GM19452 (cell line): ENCODE measurements at regions not wholly inside any gene's neighbourhood (a gene's known extent, or its start where the extent isn't known, plus 50 kb on each side); places are given as distances from the start of the nearest gene placed in this dataset.
A peak's percentile ranks its signal among the peaks of the same experiment; 100 is the strongest.

ENCODE experiments used
- ATAC-seq: cut with Tn5 transposase; IDR thresholded peaks from one replicate; pipeline ENCODE4 v1.9.1; 2021; ENCODE audit not compliant: unreplicated experiment

DNA sequence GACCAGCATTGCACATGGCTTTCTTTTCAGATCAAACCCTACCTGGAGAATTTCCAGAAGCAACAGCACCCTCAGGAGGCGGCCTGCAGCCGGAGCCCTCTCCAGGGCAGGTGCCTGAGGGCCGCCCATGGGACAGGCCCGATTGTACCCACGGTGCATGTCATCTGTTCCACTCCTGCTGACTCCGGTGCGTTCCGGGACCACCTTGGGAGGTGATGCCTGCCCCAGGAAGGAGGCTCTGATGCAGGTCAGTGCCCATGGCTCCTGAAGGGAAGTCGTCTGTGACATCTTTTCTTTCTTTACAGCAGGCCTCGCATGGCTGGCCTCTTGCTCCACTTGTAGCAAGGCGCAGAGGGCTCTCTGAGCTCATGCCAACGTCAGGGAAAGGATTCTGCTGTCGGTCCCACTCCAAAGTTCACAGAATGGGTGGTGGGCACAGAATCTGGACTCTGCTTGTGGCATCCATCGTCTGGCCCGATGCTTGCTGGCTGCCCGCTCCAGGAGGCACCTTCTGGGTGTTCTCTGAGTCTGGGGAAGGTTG, 160.7 kb upstream of the RTL1 start:
- ATAC-seq, result no peak

DNA sequence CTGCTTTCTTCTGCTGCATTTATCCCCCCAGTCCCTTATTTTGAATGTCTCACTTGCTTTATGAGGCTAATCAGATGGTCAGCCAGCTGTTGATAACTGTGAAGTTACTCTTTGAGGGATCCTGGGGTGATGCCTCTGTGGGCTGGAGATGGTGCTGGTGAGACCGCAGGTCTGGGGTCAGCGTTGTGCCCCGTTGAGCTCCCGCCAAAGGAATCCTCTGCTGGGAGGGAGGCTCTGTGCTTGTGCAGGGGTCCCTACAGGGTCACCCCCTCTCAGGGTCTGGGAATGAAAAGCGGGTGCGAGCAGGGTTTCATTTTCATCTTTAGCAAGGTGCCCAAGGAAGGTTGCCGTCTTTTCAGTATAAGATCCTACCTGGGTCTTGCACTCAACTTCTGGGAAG, 161.2 kb upstream of the RTL1 start:
- ATAC-seq, result no peak

DNA sequence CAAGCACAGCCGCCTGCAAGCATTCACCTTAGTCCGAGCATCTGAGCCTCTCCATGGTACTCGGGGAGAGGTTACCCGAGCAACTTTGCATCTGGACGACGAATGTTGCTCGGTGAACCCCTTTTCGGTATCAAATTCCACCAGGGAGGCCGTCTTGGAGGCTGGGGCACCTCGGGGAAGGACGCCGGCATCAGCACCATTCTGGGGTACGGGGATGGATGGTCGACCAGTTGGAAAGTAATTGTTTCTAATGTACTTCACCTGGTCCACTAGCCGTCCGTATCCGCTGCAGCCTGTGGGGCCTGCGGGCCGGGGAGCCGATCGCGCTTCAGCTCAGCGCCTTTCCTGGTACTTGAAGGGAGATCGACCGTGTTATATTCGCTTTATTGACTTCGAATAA, 161.7 kb upstream of the RTL1 start:
- no peak for ATAC-seq

DNA sequence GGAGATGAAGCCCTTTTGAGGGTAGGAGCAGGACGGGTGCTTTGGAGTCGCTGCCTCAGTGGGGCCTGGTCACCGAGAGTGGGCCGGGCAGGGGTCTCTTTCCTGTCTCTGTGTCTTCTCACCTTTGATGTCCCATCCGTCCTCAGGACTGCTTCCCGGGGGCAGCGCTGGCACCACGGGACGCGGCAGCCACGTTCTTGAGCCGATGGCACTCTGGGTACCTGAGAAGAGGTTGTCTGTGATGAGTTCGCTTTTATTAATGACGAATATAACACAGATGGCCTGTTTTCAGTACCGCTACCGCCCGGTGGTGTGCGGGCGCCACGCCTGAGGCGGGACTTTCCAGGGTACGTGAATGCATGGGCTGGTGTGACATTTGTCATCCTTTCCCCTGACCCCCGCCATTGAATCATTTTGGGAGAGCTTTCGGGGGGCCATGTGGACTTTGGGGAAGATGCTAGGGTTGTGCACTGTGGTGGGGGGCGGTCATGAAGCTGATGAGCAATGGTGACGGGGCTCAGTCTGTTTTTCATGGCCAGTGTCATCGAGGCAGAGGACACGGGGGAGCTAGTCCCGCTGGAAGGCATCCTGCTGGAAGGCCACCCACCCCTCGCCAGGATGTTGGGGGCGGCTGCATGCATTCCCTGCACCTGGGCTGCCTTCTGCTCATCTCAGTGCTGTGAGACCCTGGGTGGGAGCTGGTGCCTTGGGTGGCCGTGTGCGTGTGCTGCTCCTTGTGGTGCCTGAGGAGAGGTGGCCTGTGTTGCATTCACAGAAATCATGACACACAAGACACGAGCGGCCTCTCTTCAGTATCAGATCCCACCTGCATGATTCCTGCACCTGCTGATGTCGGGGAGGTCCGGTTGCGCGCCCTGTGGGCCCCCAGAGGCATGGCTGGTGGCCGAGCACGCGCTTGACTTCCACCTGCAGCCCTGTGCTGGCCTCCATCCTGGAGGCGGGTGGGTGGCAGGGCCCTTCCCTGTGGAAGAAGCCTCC, 162.5 kb upstream of the RTL1 start:
- ATAC-seq, result no peak

DNA sequence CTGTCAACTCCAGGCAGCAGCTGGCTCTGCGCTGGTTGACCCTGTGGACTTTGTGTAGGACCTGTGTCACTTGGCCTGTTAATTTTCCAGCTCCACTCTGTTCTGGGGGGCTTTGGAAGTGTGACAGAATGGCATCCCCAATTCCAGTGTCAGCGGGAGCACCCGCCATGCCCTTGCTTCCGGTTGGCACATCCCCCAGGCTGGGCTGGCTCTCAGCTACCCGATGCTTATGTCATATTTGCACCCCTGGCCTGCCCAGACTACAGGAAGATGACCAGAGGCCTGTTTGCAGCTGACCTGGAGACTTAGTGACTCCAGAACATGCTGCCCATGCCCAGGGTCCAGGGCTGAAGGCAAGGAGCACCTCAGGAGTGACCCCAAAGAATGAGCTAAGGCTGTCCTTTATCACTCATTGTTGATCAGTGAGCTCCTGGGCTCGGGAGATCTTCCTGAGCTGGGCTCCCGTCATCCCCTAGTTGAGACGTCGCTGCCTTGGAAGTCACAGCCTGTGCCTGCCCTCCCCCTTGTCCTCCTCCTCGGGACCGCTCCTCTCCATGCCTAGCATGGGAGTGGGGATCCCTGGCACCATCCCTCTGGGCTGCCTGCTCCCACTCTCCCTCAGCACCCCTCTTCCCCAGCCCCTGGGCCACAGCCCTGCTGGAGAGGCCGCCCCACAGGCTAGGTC, 163.4 kb upstream of the RTL1 start:
- no peak for ATAC-seq

DNA sequence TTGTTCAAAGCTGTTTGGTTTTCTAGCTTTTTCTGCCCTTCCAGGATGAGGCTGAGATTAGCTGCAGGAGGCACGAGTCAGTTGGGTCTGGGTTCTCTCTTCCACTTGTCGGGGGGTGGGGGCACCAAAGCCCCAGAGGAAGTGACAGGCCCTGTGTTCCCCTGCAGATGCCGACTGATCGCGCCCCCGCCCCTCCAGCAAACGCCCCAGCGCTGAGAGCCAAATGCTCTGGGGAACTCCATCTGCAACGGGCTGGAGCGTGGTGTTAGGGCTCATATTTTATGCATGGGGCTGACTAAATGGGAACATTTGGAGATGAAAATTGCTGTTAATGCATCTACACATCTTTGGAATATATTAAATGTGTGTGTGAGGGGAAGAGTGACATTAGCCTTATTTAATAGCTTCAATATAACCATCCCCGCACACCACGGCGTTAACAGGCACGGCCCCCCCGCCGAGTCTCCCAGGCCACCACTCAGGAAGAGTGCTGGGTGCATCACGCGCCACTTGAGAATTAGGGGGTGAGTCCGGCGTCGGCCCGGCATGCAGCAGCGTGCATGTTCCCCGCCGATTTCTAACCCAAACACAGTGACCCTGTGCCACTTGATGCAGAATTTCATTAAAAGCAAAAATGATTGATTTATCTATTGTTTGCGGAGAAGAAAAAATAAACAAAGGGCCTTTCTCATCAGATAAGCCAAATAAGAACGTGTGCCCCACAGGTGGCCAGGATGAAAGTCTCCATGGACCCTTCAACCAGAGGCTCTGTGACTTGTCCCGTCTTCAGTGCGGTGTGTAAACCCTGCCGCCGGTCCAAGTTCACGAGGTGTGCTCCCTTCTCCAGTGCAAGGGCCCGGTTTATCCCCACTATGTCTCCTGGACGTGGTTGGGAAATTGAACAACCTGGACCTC, 165.0 kb upstream of the RTL1 start:
- ATAC-seq, result no peak

DNA sequence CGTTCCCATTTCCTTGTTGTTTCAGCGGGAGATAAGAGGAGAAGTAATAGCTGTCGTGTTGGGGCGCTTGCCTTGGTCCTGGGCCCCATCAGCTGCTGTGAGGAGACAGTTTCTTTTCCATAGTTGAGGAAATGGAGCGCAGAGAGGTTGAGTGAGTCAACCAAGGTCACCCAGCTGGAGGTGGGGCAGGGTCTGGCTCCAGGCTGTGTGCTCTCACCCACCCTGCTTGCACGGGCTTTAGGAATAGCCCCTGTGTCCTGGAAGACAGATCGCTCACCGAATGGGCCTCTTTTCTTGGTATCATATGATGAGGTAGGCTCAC, 165.7 kb upstream of the RTL1 start:
- no peak for ATAC-seq

DNA sequence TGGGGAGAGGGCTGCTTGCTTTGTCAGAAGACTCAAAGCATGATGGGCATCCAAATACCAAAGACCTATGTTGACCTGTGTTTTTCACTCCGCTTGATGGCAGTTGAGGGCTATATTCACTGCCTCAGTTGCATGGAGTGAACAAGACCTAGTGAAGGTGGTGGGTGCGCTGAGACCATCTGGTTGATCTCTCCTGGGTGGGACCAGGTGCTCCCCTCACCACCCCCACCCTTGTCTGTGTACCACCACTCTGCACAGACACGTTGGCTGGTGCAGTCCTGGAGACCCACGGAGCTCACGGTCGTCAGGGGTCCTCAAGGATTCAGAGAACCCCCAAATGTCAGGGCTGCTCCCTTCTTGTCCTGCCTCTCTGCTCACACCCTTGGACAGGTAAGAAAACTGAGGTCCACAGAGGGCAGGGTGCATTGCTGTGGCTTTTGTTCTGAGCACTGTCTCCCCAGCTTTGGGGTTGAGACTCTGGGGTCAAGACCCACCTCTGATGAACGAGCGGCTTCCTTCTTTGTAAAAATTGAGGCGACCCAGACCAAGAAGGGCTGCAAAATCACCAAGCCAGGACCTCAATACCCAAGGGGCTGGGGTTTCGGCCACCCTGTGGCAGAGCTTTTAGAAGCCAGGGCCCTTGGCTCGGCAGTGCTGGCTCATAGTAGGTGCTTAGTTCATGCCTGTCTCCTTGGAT, 166.3 kb upstream of the RTL1 start:
- ATAC-seq, result no peak

DNA sequence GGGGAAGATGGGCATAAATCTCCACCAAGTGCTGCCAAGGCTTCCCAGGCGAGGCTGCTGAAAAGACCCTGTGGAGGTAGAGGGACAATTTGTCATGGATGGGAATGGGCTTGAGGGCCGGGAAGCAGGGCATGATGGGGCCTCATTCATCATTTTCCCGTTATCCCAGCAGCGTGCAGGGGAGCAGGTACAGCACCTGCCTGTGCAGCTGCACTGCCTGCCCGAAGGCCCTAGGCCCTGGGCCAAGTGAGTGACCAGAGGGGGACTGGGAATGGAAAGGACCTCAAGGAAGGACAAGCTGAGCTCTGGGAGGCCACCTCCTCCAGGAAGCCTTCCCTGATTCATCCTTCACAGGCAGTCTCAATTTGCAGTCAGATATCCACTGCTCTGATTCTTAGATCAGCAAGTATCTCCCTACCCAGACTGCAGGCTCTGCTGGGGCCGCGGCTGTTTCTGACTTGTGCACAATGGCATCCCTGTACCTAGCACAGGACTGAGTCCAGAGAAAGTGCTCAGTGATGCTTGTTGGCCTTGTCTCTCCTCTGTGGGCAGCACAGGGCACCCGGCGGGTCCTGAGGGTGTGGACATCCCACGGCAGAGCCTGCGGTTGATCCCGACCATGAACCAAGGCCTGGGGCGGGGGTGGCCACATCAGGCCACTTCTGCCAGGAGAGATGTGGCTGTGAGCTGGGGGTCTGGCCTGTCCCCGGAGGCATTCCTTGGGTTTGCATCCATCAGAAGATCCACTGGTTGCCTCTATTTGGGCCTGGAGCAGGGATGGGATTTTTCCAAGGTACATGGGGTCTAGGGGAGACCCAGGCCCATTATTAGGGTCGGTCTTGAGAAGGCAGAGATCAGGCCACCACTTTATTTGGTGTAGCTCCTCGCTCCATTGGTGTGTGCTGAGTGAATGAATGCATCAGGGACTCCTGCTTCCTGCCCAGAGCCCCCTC, 167.3 kb upstream of the RTL1 start:
- no peak for ATAC-seq

DNA sequence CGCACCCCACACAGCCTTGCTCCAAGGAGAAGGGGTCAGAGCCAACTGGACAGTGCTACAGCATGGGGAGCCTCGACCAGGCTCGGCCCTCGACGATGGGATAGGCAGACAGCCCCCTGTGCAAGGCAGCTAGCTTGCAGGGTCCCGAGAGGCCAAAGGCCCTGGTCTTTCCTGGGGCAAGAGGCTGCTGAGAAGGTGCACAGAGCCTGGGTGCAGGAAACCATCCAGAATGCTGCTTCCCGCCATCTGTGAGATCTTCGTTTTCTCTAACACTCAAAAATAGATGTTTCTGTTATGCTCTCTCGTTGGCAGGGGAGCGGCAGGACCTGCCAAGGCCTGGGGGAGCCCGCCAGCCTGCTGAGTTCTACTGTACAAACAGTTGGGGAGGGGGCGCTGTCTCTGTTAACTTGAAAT, 168.0 kb upstream of the RTL1 start:
- no peak for ATAC-seq

DNA sequence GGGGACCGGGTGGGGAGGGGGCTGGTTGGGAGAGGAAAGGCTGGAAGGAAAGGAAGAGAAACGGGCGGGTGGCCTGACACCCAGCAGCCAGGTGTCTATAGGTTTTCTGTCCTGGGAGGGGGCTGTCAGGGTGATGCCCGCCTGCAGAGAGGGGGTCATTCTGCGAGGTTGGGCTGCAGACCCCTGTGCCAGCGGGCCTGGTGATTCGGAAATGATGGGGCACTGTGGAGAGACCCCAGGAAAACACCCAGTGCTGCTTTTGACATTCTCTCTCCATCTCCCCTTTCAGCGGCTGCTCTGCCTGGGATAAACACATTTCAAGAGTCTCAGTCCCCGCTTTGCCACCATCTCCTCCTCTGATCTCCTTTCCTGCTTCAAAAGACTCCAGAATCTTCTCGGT, 168.5 kb upstream of the RTL1 start:
- ATAC-seq, result no peak

DNA sequence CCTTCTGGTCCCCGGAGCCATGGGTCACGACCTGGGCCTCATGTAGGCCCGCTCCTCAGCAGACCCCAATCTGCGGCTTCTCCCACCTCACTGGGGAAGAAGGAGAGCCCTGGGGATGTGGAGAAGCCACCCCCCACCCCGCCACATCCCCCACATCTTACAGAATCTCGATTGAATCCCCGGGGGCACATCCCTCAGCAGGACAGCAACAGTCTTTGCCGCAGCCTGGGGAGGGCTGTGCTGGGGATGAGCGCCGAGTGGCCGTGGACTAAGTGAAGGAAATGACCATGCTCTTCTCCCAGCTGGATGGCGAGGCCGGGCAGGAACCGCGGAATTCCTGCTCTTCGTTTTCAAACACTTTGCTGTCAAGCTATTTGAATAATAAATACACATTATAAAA, 169.0 kb upstream of the RTL1 start:
- ATAC-seq, result no peak

DNA sequence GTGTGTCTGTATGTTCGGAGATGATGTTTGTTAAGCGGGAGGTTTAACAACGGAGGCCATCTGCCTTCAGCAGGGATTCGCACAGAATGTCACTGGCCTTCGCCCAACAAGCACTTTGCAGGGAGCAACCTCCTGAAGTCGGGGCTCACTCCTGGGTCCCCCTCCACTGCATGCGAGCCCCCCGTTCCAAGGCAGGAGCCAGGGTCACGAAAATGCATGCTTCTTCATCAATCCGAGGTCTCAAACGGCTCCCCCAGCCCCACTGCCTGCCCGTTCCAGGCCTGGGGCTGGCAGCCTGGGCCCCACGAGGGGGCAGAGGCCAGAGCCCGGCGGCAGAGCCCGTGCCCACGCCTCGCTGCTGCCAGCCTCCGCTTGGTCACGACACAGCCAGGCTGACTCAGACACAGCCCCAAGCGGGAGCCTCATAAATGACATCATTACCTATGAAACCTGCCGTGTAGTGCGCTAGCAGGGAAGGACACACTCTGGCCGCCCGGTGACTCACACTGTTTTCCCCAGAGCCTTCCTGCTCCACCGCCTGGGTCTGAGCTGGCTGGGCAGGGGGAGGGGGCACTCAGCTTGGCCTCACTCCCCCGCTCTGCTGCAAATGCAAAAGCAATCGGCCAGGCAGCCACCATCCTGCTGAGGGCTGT, 169.5 kb upstream of the RTL1 start:
- ATAC-seq, result peak; percentile 88

DNA sequence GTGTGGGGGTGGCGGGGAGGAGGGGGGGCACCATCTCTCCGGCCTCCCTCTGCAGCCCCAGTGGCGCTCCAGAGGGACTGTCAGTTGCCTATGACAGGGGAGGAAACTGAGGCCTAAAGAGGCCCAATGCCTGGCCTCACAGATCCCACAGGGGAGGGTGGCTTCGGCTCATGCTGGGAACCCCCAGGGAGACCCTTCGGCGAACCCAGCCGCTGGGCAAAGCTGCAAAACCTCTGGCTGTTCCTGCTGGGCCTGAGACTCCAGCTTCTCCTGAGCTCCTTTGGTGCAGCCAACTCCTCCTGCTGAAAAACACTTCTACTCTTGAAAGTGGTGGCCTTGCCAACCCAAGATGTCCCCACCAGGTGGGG, 170.1 kb upstream of the RTL1 start:
- no peak for ATAC-seq

DNA sequence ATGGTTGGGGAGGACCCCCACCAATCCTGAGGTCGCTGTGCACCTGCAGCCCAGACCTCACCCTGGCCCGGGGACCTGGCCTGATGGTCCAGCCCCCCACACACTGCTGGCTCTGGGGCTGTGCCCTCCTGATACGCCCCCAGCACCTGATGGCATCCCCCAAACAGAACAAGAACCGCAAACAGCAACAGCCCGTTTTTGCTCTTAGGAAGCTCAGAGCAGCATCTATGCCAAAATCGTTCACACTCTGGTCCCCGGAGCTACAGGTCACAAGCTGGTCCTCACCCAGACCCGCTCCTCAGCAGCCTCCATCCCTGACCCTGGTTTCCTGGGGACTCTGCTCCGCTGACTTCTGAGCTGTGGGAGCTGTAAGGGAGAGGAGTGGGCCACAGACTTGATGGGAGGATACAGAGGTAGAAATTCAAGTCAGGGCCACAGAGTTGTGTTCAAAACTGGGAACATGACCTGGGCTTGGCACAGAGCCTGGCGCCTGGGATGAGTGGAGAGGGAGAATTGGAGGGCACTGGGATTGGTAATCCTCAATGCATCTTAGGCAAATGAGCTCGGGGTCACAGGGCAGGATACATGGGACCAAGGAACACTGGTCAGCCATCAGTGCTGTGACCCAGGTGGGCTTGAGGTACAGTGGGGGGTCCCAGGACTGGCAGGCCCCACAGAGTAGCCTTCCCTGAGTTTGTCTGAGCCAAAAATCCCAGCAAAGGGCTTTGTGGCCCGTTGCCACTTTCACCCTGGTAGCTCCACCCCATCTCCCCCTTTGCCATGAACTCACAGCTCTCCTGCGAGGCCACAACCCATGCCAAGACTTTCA, 170.9 kb upstream of the RTL1 start:
- no peak for ATAC-seq

DNA sequence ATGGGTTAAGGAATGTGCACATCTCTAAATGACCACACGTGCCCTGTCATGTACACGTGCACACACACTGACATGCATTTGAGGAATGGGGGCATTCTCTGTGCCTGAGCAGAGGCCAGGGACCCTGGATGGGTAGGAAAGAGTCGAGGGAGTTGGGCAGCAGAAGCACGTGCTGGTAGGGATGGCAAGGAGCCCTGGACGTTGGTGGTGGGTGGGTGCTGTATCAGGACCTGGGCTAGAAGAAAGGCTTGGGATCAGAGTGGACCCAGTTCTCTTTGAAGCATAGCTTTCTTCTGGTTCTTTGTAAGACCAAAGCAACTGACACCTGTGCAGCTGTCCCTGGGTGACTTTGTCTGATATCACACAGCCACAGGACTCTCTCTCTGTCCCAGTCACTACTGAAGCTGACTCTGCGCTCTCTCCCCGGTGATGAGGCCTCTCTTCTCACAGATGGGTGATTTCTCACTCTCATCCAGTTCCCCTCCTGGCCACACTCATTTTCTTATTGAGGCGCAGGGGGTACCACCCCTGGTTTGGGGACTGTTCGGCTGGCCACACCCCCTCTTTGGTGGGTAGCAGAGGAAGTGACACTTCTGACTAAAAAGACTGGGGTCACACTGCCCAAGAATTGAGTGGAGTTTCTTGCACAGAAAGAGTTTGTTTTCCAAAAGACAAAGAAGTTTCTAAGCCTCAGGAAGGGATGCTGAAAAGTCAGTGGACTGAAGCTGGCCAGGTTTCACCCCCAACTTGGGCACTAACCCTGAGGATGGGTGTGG, 171.7 kb upstream of the RTL1 start:
- no peak for ATAC-seq

DNA sequence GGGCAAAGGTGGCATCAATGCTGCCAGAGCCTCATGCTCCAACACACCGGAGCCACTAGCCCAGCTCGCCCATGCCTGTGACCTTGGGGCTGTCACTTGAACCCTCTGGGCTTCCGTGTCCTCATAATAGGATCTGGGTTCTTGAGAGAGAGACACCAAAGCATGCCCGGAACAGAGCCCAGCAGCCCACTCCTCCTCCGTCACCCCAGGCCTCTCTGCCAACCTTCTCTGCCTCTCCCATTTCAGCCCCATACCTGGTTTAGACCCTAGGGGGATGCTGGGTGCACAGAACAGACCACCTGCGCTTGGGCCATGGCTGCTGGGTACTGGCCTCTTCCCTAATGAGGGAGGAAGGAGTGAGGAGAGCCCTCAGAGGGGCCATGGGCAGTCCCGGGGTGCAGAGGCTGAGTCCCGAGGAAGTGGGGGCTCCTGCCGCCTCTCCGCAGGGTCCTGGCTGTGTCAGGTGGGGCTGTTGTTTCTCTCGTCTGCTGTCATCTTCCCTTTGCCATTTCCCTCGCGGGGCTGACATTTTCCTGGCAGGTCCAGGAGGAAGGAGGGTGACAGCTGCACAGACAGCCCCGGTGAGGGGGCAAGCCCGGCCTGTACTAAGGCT, 172.4 kb upstream of the RTL1 start:
- ATAC-seq, result no peak
